ENCODE measurements at regions not wholly inside any gene's neighbourhood (a gene's known extent, or its start where the extent isn't known, plus 50 kb on each side); places are given as distances from the start of the nearest gene placed in this dataset.

GRCh38 chr3:26350853-26351252, 271.7 kb upstream of the LRRC3B start:
- CTCF ChIA-PET (ENCODE audit: partially characterized antibody): interaction anchor here (0.6 kb wide), 3 partner anchors 368 to 456 kb away, joined by 3 read pairs; no protein-coding TSS in a partner anchor
- no peaks in the 10 kb centered on the region for H3K27me3 ChIP-seq (replicated peaks in 1 of 4; ENCODE audit: control insufficient read depth in 3 of 4, extremely low read depth in 1 of 4, insufficient read depth in 3 of 4, low read length in 3 of 4)
- no peak for FAIRE-seq

More at GRCh38 chr3:26350853-26351252, 271.7 kb upstream of the LRRC3B start:
- no peak overlapping the region for H2BK15ac ChIP-seq (ENCODE audit: low read length)
- no peak overlapping the region for H3K23ac ChIP-seq (ENCODE audit: insufficient read length)
- H3K4me3 ChIP-seq (ENCODE audit: extremely low read depth in 1 of 4, insufficient read depth in 2 of 4, low read depth in 3 of 4, low read length in 4 of 4): no peak overlapping the region
- H2BK120ac ChIP-seq (replicated peaks; ENCODE audit: low read depth, low read length): no peak overlapping the region
- no peaks in the 10 kb centered on the region for H3K23me2 ChIP-seq (ENCODE audit: low read depth, low read length)
- no peak overlapping the region for H3K4ac ChIP-seq (replicated peaks; ENCODE audit: insufficient read length, low read depth, low read length)
- H3K18ac ChIP-seq (ENCODE audit: extremely low read depth, low read length): no peak overlapping the region
- no peak overlapping the region for H3K56ac ChIP-seq (replicated peaks; ENCODE audit: insufficient read length, low read depth, low read length)
- H3K79me1 ChIP-seq (ENCODE audit: low read depth, low read length): no peaks in the 10 kb centered on the region
- H4K20me1 ChIP-seq (replicated peaks in 1 of 2; ENCODE audit: control insufficient read depth in 1 of 2, insufficient read depth in 2 of 2, low read length in 2 of 2): no peaks in the 10 kb centered on the region
- no peak overlapping the region for H3K14ac ChIP-seq (ENCODE audit: insufficient read length)
- H3K9me3 ChIP-seq (ENCODE audit: insufficient read depth in 2 of 2, low read depth in 1 of 2, low read length in 1 of 2): no peaks in the 10 kb centered on the region; a peak in 1 of 4 replicates
- H4K8ac ChIP-seq (ENCODE audit: extremely low read depth, insufficient read depth, low read length): no peak overlapping the region
- no peaks in the 10 kb centered on the region for H3K79me2 ChIP-seq (ENCODE audit: control insufficient read depth in 1 of 2, insufficient read depth in 2 of 2, low read length in 2 of 2)
- H3K9ac ChIP-seq (replicated peaks in 1 of 4; ENCODE audit: extremely low read depth in 1 of 4, low read depth in 3 of 4, low read length in 3 of 4): no peak overlapping the region
- no peak overlapping the region for H2AFZ ChIP-seq (ENCODE audit: low read length)
- no peak overlapping the region for H3K27ac ChIP-seq (ENCODE audit: low read depth, low read length)
- no peak for DNase-seq (ENCODE audit: low read depth in 1 of 2, low spot score in 2 of 2)
- no peak overlapping the region for H2BK5ac ChIP-seq (ENCODE audit: low read depth, low read length)
- TF ChIP-seq E2F6 (IDR thresholded peaks at IDR 0.05) (no peak), ZNF274 (IDR thresholded peaks at IDR 0.05; ENCODE audit: borderline replicate concordance, extremely low read depth, low read length) (peak; percentile 60; the same call in 1 of the 2 replicates), CBX5 (IDR thresholded peaks at IDR 0.05; ENCODE audit: low read depth, low read length) (no peak), ASH2L (IDR thresholded peaks at IDR 0.05; ENCODE audit: low read length) (no peak)
- no peak overlapping the region for H2BK20ac ChIP-seq (ENCODE audit: low read length)
- POLR2A ChIA-PET (ENCODE audit: partially characterized antibody): no interaction called here
- H3K4me1 ChIP-seq (replicated peaks in 1 of 4; ENCODE audit: control insufficient read depth in 3 of 4, insufficient read depth in 4 of 4, low read length in 3 of 4): peaks cover 0 to under 1% (median 0%) of the 10 kb centered on the region in 4 experiments; a peak in 1 of 7 replicates
- no peak overlapping the region for H2AK5ac ChIP-seq (ENCODE audit: low read depth, low read length)
- H3K36me3 ChIP-seq (ENCODE audit: control insufficient read depth in 2 of 4, insufficient read depth in 4 of 4, low read length in 3 of 4): no peaks in the 10 kb centered on the region
- H4K5ac ChIP-seq (ENCODE audit: insufficient read length, low read depth, low read length): no peak overlapping the region
- H3K4me2 ChIP-seq (ENCODE audit: insufficient read depth in 1 of 2, low read depth in 2 of 2, low read length in 2 of 2): no peak overlapping the region
- 100% methylated on average over 2 of the region's 2 CpGs; no CpG with 5 or more reads in 1 of the 2 experiments for WGBS, 2 experiments (ENCODE audit: extremely low coverage in 1 of 2, insufficient coverage in 1 of 2, insufficient read length in 1 of 2, insufficient replicate concordance in 2 of 2, low coverage in 1 of 2, low lambda C conversion rate in 2 of 2, missing lambda C conversion rate in 1 of 2)
- H4K91ac ChIP-seq (replicated peaks; ENCODE audit: insufficient read length, low read length): no peak overlapping the region
- no peak overlapping the region for H2BK12ac ChIP-seq (ENCODE audit: low read depth, low read length)
